ENCODE measurements at regions not wholly inside any gene's neighbourhood (a gene's known extent, or its start where the extent isn't known, plus 50 kb on each side); places are given as distances from the start of the nearest gene placed in this dataset.
"Not testable (repeated sequence)": the region's sequence is repeated elsewhere in the genome, so short reads cannot be mapped to it uniquely, and the experiment has no call there.

DNA sequence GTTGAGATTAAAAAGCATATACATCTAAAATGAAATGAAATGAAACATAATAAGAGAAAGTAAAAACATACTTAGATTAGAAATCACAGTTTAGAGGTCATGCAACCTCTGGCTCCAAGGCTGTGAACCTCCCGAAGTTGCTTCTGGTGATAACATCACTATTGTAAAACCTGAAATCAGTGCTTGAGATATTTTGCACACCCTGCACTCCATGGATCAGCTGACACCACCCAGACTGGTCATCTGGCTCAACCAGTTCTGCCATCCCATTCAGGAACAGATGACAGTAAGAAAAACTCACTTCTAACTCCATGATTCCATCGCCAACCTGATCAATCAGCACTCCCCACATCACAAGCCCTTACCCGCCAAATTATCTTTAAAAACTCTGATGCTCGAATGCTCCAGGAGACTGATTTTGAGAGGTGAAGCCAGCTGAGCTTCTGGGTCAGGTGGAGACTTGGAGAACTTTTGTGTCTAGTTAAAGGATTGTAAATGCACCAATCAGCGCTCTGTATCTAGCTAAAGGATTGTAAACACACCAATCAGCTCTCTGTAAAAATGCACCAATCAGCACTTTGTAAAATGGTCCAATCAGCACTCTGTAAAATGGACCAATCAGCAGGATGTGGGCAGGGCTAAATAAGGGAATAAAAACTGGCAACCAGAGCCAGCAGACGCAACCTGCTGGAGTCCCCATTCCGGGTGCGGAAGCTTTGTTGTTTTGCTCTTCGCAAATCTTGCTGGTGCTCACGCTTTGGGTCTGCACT is 162.6 kb upstream of the MAGI2 start:
- no peak for DNase-seq

DNA sequence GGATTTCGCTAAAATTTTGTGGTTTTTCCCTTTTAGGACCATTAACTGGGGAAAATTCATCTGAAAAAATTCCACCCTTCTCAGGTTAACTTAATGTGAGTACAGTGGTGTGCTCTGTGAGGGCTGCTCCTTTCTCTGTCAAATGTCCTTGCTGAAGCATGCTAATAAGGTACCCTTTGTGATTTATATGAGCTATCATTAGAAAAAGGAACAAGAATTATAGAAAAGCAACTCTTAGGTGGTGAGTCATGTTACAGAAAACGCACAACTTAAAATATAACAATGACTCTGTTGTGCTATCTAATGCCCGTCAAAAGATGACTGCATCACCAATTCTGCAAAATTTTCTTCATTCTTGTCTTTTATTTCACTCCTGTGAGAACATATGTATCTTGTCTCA is 162.0 kb upstream of the MAGI2 start:
- no peak for DNase-seq

DNA sequence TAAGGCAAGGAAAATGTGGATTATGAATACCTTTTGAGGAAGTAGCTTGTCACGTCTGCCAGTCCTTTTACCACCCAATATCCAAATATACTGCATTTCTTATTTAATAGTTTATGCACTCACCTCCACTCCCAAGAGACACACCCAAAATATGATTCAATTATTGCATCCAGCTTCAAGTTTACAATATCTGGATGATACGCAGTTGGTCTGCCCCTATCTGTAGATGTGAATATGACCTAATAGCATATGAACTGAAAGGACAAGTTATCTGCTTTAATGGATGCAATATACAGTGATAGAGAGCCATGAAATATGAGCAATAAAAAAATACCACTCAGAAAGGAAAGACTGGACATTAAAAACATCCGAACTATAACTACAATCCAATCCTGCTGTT is 159.4 kb upstream of the MAGI2 start:
- DNase-seq = no peak

DNA sequence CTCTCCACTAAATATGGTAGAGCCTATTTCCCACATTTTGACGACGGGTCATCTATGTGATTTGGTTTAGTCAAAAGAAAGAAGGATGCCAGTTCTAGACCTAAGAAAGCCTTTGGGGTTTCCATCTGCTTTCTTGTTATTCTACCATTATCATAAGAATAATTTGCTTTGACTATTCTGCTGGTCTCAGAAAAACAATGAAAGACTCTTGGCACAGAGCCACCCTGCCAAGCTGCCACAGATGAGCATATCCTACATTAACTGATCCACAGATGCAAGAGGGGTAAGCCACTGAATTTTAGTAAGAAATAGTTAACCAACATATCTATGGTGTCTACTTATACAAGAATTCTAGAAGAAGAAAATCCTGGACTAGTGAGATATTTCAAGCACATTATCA is 158.6 kb upstream of the MAGI2 start:
- no peak for DNase-seq

DNA sequence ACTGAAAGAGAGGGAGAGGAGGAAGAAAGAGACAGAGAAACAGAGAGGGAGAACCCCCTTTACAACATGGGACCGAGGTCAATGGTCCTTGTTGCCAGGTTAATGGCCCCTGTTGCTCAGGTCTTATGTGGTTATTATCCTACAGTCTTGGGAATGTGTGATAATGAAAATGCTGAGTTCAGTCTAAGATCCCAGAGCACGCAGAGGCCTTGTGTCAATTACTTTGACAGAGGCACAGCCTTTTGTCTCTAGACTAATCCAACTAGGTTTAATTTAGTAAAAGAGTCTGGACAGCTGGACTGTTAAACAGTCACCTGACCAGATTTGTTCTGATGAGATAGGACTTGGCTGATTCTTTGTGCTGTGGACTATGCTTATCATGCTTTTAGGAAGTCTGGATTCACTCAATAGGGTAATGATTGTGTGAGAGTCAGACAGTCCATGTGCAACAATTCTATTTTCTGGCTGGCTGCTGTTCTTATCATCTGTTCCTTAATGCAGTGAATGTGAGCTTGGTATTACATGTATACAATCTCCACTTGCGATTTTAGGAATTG is 157.4 kb upstream of the MAGI2 start:
- DNase-seq = no peak

DNA sequence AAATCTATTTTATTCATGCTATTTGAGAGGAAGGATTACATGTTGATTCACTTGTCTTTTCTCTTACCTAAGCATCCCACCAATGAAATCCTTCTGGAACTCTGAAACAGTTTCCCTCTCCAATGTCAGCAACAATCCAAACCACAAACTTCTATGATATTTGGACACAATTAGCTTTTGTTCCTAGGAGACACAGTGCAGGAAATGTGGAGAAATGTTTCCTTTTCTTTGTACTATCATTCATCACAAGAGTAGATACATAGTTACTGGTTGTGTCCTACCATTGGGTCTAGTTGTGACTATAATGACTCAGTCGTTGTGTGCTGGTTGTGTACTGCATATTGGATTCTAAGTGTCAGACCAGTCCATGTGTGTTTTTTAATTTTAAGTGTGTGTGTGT is 156.8 kb upstream of the MAGI2 start:
- DNase-seq = no peak

DNA sequence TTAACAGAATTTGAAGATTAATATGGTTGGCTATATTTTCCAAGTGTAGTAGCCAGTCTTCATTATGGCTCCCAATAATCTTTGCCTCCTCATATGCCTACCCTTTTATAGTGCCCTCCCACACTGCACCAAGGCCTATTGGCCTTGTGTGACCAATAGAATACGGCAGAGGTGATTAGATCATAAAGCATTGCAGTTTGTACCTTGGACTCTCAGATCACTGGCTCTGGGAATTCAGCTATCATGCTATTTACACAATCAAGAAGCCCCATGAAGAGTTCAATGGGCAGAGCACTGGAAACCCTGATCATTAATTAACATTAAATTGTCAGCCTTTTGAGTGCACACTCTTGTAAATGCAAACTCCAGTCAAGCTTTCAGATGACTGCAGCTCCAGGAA is 154.5 kb upstream of the MAGI2 start:
- no peak for DNase-seq

DNA sequence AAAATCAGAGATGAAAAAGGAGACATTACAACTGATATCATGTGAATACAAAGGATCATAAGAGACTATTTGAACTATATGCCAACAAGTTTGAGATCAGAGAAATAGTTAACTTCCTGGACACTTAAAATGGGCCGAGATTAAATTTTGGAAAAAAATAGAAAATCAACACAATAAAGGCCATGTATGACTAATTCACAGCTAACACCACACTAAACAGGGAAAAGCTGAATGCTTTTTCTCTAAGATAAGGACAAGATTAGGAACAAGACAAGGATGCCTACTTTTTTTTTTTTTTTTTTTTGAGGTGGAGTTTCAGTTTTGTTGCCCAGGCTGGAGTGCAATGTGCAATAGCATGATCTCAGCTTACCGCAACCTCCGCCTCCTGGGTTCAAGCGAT is 151.4 kb upstream of the MAGI2 start:
- no peak for DNase-seq

DNA sequence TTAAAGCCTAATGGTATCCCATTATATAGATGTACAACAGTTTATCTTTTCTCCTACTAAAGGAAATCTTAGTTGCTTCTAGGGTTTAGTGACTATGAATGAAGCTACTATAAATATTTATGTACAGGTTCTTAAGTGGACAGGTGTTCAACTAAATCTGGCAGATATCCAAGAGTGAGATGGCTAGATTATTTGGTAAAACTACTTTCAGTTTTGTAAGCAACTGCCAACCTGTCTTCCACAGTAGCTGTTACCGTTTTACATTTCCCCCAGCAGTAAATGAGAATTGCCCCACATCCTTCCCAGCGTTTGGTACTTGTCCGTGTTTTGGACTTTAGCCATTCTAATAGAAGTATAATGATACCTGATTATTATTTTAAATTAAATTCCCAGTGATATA is 144.9 kb upstream of the MAGI2 start:
- no peak for DNase-seq

DNA sequence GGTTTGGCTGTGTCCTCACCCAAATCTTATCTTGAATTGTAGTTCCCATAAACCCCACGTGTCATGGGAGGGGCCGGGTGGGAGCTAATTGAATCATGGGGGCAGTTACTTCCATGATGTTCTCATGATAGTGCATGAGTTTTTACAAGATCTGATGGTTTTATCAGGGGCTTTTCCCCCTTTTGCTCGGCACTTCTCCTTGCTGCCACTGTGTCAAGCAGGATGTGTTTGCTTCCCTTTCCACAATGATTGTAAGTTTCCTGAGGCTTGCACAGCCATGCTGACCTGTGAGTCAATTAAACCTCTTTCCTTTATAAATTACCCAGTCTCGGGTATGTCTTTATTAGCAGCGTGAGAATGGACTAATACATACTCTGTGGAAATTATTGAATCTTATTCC is 141.2 kb upstream of the MAGI2 start:
- DNase-seq = not testable (repeated sequence)

DNA sequence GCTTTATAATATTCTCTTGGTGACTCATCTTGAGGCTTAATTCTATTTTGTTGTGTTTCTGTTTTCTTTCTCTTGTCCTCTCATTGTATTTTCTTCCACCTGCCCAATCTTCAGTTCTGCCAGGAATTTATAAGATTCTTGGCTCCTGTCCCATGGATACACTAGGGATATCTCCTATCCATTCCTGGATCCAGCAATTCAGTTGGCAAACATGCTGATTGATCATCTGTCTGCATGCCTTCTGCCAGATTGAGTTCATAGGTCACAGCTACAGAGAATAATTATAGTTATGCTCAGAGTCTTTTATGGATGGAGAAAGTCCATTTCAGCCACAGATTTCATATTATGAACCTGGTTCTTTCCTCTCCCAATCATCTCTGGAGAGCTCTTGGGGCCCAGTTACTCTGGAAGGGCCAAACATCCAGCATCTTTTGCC is 140.4 kb upstream of the MAGI2 start:
- no peak for DNase-seq

DNA sequence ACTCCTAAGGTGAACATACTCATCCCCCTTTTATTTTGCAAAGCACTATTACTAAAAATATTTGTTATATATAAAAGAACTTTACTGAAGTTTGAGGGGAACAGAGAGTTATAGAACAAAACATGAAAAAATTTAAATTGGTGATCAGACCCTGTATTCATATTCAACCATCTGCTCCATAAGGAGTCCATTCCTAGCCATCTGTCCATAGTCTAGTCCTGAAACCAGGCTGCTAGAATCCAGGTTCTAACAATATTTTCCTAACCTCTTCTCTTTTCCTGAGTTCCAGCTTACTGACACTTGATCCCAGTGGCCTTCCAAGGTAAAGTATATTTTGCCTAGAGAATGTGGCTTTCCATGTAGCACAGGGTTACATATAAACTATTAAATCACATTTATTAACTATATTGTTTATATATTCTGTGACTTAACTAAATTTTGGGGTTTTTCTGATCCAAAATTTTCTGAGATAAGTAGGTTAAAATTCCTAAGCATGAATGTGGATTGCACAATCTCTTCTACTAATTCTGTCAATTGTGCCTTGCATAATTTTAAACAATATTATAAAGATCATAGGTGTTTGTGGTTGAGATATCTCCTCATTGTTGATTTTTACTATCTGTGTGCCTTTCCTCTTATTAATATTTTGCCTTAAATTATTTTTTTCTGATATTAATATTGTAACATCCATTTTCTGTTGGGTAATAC is 137.6 kb upstream of the MAGI2 start:
- DNase-seq = no peak

DNA sequence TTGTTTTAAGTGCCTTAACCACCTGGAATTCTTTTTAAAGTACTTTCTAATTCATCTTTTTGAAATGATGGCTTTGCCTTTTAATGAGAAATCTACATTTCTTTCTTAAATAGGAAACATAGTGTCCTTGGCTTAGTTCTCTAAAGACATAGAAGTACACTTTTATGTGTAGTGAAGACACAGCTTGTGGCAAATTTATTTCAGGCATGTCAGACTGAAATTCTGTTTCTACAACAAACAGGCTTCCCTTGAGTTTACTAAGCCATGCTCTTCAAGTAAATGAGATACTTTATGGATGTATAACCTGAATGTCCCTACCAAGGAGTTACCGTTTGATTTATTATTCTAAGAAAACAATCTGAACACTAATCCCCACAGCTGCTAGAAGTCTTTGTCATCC is 136.9 kb upstream of the MAGI2 start:
- no peak for DNase-seq

DNA sequence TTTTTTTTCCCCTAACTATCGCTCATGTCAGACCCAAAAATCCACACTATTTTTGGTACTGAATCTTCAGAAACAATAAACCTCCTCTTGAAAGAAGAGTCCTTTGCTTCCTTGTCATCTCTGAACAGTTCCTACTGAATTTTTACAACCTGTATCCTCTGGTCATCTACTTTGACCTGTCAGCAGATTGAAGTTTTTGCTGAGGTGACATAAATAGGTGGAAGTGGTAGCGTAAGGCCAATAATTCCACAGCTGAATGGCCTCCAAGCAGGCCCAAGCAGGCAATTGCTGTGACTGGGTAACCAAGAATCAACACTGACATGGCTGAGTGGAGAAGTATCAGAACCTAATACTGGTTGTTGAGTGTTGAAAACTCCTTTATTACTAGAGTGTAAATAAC is 117.4 kb upstream of the MAGI2 start:
- no peak for DNase-seq

DNA sequence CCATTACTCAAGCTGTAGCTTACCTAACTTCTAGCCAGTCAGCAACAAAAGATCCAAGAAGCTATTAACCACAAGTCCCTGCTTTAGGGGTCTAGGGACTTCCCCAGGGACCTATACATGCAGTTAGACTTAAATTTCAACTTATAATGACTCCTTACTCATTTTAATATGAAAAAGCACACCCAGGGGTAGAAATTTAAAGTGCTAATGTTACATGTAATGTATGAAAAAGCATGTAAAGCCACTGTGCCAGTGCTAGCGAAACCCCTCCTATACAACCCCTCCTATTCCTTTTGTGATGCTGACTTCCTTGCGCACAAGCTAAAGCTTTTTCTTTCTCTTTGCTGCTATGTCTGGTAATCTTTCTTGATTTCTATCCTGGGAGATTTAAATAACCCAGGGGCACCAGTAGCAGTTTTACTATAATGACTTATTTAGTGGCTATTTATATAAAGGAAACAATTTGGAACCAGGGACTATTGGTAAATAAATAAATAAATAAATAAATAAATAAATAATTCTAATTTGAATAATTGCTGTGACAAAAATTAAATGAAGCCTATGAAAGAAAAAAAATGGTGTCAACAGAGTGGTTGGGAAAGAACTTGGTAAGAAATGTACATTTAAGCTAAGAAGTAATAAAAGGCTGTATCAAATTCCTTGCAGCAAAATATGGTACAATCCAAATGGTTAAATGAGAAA is 110.5 kb upstream of the MAGI2 start:
- no peak for DNase-seq

DNA sequence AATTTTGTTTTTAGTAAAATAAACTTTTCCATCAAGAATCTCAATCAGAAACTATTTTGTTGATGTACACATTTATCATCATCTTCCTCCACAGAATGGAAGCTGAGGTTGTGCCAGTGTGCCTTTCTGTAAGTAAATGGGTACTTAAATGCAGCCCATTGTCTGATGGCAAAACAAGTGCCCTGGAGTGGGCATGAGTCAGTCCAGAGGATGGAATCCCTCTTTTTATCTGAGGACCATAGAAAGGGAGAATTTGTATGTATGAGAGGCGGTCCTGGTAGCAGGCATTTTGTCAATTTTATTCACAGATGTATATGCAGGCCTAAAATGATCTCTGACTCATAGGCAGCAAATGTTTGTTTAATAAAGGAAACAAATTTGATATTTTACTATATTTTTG is 102.1 kb upstream of the MAGI2 start:
- no peak for DNase-seq

DNA sequence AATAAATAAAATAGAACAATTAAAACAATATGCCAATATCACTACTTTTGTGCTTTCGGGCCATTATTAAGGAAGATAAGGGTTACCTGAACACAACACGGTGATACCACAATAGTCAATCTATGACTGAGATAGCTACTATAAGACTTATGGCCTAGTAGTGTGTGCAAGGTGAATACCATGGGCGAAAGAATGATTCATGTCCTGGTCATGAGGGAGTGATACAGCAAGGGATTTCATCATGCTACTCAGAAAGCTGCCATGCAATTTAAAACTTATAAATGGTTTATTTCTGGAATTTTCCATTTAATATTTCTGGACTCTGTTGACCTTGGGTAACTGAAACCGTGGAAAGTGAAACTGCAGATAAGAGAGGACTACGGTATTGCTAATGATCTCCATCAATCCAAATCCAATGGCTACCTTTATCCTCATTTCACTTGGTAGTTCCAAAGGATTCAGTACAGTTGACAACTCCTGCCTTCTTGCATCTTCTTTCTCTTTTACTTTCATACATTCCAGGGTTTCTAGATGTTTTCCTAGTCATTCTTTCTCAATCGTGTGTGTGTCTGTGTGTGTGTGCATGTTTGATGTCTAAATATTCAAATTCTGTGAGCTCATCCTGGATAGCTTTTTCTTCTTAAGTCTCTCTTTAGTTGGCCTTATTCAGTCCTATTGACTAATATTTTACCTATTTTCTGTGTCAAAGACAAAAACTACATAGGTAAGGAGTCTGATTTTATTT is 100.5 kb upstream of the MAGI2 start:
- DNase-seq = no peak

DNA sequence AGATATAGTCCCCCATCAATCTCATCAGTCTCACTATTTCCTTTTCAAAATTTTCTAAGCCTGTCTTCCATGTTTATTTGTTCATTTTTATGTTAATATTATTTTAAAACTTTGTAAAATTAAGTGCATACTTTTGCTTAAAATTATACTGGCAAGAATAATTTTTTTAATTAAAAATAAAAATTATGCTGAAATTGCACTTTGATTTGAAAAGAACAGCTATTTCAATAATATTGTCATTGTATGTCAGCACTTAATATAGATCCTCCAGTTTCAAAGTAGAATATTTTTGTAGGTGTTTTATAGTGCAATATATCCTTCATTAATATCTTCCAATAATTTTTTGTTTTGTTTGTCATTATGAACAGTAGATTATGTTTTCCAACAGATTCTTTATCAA is 99.0 kb upstream of the MAGI2 start:
- no peak for DNase-seq

DNA sequence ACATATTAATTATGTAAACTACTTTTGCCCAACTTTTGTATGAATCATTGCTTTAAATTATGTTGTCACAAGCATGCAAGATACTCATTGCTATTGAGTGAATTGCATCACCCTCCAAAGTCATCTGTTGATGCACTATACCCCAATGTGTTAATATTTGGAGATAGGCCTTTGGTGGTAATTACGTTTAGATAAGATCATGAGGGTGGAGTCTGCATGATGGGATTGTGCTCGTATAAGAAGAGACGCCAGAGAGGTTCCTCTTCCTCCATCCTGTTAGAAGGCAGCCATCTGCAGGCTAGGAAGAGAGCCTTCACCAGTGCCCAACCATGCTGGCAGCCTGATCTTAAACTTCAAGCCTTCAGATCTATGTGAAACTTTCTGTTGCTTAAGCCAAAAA is 95.3 kb upstream of the MAGI2 start:
- no peak for DNase-seq

DNA sequence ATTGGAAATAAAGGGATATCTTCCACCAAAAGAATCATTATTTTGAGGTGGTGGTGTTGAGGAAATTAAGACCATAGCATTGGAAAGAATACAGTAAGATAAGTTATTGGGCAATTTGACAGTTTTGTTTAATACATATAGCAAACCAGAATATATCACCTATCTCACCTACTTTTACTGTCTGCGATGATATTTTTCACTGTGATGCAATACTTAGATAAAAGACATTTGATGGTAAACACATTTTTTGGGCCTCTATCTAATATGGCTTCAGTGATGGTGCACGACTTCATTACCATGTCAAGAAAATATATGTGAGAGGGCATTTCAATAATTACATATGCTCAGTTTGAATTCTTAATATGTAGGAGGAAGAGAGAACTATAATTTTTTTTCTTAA is 93.7 kb upstream of the MAGI2 start:
- DNase-seq = no peak

DNA sequence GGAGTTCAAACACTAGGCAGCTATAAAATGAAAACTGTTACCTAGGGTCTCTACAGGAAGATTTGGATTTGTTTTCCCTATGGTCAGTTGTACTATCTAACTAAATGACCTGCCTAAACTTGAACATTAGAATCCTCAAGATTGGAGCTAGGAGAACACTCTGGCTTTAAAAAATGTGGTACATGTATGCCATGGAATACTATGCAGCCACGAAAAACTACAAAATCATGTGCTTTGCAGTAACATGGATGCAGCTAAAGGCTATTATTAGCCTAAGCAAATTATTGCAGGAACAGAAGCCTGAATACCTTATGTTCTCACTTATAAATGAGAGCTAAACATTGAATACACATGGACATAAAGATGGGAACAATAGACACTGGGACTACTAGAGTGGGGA is 87.1 kb upstream of the MAGI2 start:
- DNase-seq = no peak

DNA sequence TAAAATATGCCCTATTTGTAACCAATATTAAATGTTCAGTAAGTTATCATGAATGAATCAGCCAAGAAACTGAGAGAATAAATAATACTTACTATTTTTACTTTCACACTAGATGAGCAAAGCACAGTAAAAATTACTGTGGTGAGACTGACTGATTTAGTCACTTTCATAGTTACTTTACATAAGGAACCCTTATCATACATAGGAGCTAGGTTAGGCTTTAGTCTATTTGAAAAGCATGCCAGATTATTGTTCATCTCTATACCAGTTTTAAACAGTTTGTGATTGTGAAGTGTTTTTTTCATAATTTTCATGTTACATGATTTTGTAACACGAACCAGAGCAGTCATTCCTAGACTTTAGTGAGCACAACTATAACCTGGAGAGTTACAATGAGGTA is 80.7 kb upstream of the MAGI2 start:
- no peak for DNase-seq
